OCI-LY3 (cell line): ENCODE measurements at regions not wholly inside any gene's neighbourhood (a gene's known extent, or its start where the extent isn't known, plus 50 kb on each side); places are given as distances from the start of the nearest gene placed in this dataset.

Experiments used
- EZH2phosphoT487 ChIP-seq: fragments of 200-600 bp; shearing (Covaris generic); IDR thresholded peaks from 2 replicates; pipeline ENCODE4 v1.6.1; 2018; ENCODE audit warnings: antibody characterized with exemption, mixed run types, low read depth
- TF ChIP-seq, protein P1 (sequence below): fragments of 200-600, 300-600 bp; sonication (generic); IDR thresholded peaks from 2 replicates; pipeline ENCODE4 v1.5.1; 2014; ENCODE audit warnings: antibody characterized with exemption, low read length, low read depth

DNA sequence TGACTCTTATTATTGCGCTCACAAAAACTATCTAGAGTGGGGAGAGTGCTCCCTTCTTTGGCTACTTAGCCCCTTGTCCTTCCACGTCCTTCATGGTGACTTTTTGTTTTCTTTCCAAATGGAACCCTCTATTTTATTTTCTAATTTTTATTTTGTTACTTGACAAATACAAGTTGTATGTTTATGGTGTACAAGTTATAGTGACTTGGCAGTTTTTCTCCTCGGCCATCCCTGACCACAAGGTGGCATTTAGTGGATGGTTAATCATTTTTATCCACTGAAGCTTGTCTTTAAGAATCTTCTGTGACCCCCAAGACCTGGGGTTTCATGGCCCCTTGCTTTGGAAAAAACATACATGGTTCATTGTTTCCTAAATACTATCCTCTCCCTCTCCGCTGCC lies 70.1 kb downstream of the NKX2-1 start:
- TF ChIP-seq EZH2phosphoT487 = no peak
- TF ChIP-seq, protein P1, sequence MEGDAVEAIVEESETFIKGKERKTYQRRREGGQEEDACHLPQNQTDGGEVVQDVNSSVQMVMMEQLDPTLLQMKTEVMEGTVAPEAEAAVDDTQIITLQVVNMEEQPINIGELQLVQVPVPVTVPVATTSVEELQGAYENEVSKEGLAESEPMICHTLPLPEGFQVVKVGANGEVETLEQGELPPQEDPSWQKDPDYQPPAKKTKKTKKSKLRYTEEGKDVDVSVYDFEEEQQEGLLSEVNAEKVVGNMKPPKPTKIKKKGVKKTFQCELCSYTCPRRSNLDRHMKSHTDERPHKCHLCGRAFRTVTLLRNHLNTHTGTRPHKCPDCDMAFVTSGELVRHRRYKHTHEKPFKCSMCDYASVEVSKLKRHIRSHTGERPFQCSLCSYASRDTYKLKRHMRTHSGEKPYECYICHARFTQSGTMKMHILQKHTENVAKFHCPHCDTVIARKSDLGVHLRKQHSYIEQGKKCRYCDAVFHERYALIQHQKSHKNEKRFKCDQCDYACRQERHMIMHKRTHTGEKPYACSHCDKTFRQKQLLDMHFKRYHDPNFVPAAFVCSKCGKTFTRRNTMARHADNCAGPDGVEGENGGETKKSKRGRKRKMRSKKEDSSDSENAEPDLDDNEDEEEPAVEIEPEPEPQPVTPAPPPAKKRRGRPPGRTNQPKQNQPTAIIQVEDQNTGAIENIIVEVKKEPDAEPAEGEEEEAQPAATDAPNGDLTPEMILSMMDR = peak; percentile 33
